ENCODE measurements at regions not wholly inside any gene's neighbourhood (a gene's known extent, or its start where the extent isn't known, plus 50 kb on each side); places are given as distances from the start of the nearest gene placed in this dataset.

- TF ChIP-seq, protein P1, sequence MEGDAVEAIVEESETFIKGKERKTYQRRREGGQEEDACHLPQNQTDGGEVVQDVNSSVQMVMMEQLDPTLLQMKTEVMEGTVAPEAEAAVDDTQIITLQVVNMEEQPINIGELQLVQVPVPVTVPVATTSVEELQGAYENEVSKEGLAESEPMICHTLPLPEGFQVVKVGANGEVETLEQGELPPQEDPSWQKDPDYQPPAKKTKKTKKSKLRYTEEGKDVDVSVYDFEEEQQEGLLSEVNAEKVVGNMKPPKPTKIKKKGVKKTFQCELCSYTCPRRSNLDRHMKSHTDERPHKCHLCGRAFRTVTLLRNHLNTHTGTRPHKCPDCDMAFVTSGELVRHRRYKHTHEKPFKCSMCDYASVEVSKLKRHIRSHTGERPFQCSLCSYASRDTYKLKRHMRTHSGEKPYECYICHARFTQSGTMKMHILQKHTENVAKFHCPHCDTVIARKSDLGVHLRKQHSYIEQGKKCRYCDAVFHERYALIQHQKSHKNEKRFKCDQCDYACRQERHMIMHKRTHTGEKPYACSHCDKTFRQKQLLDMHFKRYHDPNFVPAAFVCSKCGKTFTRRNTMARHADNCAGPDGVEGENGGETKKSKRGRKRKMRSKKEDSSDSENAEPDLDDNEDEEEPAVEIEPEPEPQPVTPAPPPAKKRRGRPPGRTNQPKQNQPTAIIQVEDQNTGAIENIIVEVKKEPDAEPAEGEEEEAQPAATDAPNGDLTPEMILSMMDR (IDR thresholded peaks at IDR 0.05), result no peak
- no peak for TF ChIP-seq EZH2 (IDR thresholded peaks at IDR 0.05; ENCODE audit: borderline replicate concordance, insufficient read depth, low read depth, low read length, poor library complexity, severe bottlenecking)
Observed at GRCh38 chr2:121081701-121082100, 203.3 kb downstream of the TFCP2L1 start.

All from B cell (primary cell).